Brain microvascular endothelial cell (primary cell): ENCODE measurements at regions not wholly inside any gene's neighbourhood (a gene's known extent, or its start where the extent isn't known, plus 50 kb on each side); places are given as distances from the start of the nearest gene placed in this dataset.

Experiments
- DNase-seq: peaks from one replicate; pipeline ENCODE4 v3.0.0-alpha.2; 2020
- H3K27ac ChIP-seq: fragments of 250-450 bp; sonication (Bioruptor Pico); 2 replicates; pipeline ENCODE4 v1.5.1; 2020; ENCODE audit warnings: mild to moderate bottlenecking, moderate library complexity
- H3K27me3 ChIP-seq: fragments of 250-450 bp; sonication (Bioruptor Pico); replicated peaks from 2 replicates; pipeline ENCODE4 v1.5.1; 2020; ENCODE audit warnings: mild to moderate bottlenecking
- H3K36me3 ChIP-seq: fragments of 250-450 bp; sonication (Bioruptor Pico); replicated peaks from 2 replicates; pipeline ENCODE4 v1.5.1; 2020; ENCODE audit warnings: mild to moderate bottlenecking
- H3K4me3 ChIP-seq: 2 replicates; pipeline ENCODE4 v1.5.1; 2011; ENCODE audit warnings: low read depth, mild to moderate bottlenecking, control low read depth, low read length, moderate library complexity
- in situ Hi-C: cut with HindIII; loops from 2 replicates; pipeline ENCODE4 v1.10.0; 2017; ENCODE audit warnings: low sequenced_read_pairs, low pct_ligation_motif_present
- TF ChIP-seq, protein P1 (sequence below): IDR thresholded peaks from 2 replicates; pipeline ENCODE4 v1.5.1; 2011; ENCODE audit warnings: low read depth, mild to moderate bottlenecking, moderate library complexity, low read length, control low read depth, inconsistent platforms; ENCODE audit errors: missing control alignments

DNA sequence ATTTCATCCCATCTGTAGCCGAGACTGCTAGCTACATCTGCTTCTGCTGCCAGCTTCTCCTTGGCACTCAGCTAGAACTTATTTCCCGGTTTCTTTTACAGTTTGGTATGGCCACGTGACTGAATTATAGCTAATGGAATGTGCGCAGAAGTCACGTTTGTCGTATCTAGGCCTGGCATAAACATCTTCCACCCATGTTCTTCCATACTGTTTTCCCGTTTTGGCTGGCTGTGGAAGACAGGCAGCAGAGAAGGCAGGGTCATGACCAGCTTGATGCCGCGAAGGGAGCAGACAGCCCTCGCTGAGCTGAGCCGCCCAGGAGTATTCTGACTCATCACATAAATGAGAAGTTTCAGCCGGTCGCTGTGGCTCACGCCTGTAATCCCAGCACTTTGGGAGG, 186.7 kb downstream of the RFC3 start:
- Histone ChIP-seq H3K36me3 (no peaks in the 10 kb centered on the region), H3K4me3 (no peak overlapping the region), H3K27ac (no peak overlapping the region), H3K27me3 (no peaks in the 10 kb centered on the region)
- no peak for DNase-seq
- TF ChIP-seq, protein P1, sequence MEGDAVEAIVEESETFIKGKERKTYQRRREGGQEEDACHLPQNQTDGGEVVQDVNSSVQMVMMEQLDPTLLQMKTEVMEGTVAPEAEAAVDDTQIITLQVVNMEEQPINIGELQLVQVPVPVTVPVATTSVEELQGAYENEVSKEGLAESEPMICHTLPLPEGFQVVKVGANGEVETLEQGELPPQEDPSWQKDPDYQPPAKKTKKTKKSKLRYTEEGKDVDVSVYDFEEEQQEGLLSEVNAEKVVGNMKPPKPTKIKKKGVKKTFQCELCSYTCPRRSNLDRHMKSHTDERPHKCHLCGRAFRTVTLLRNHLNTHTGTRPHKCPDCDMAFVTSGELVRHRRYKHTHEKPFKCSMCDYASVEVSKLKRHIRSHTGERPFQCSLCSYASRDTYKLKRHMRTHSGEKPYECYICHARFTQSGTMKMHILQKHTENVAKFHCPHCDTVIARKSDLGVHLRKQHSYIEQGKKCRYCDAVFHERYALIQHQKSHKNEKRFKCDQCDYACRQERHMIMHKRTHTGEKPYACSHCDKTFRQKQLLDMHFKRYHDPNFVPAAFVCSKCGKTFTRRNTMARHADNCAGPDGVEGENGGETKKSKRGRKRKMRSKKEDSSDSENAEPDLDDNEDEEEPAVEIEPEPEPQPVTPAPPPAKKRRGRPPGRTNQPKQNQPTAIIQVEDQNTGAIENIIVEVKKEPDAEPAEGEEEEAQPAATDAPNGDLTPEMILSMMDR: no peak
- in situ Hi-C loops: no loop called here

DNA sequence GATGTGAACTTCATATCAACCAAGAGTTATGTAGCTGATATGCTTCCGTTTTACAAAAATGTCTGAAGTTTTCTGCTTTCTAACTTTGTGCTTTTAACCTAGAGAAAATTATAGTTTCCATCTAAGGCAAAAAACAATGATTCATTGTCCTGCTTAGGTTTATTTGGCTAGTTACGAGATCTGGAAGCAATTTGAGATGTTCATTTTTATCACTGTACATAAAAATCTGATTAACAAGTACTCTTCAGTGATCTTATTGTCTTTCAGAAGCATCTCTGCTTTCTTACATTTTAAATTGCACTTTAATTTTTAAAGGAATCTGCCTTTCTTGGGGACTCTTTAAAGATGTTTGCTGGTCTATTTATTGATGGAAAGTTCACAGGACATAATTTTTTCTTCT, 188.1 kb downstream of the RFC3 start:
- in situ Hi-C loops: no loop called here
- no peak overlapping the region for H3K27ac ChIP-seq
- no peak for DNase-seq
- no peaks in the 10 kb centered on the region for H3K36me3 ChIP-seq
- no peaks in the 10 kb centered on the region for H3K27me3 ChIP-seq
- TF ChIP-seq, protein P1: no peak
- H3K4me3 ChIP-seq: no peak overlapping the region

DNA sequence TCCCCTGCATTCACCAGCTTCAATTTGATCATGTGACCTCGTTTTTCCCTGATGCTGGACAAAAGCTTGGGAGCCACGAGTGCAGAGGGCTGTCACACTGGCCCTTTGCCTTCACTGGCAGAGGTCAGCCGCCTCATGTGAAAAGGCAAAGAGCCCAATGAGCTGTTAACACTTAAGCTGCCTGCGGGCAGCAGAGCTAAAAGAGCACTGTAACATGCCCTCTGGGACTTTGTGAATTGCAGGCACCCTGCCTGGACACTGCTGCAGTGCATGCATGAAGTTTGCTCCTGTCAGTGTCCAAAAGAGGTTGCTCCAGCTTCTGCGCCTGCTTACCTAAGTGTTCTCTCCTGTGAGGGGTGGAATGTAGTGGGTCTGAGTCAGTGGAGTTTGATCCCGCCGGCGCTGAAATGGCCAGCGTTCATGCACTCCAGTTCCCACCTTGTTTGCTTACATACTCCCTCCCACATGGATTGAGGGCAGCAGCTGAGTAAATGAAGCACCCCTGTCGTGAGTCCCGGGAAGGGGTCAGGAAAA, 193.7 kb downstream of the RFC3 start:
- no peaks in the 10 kb centered on the region for H3K36me3 ChIP-seq
- in situ Hi-C loops: no loop called here

DNA sequence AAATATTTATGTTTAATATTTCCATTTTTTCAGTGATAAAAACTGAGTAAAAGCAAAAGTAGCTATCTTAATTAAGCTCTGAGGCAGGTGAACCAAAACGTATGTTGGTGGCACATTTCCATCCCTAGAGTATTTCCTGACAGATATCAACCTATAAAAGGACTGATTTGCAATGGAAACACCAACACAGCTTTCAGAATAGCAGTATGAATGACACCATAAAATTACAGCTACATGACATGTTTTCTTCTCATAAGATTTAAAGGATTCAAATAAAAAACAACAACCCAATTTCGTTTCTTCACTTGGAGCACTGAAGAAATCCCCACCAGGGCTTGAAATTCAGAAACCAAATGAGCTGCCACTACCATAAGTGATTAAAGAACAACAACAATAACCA, 194.4 kb downstream of the RFC3 start:
- Histone ChIP-seq H3K27me3 (no peaks in the 10 kb centered on the region), H3K4me3 (no peak overlapping the region), H3K27ac (no peak overlapping the region), H3K36me3 (no peaks in the 10 kb centered on the region)
- TF ChIP-seq, protein P1: no peak
- no peak for DNase-seq
- in situ Hi-C loops: no loop called here

More for the DNA sequence above, 193.7 kb downstream of the RFC3 start:
- Histone ChIP-seq H3K27ac (no peak overlapping the region), H3K27me3 (no peaks in the 10 kb centered on the region), H3K4me3 (no peak overlapping the region)
- TF ChIP-seq, protein P1: no peak
- no peak for DNase-seq

DNA sequence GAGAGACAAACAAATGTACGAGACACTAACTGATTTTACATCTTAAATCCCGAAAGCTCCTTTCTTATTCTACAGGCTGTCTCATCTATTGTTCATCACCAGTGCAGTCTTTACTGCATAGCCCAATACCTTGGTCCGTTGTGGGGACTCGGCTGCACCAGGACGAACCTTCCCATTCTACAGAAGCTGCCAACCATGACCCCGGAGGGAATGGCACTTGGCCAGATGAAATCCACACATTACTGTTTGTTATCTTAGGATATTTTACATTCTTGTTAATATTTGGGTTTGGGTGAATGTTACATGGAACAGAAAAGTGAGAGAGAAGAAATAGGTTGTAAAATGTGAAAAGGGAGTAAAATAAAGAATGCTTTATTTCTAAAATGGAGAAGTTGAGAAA, 195.1 kb downstream of the RFC3 start:
- in situ Hi-C loops: no loop called here
- no peak overlapping the region for H3K27ac ChIP-seq
- no peak for DNase-seq
- no peaks in the 10 kb centered on the region for H3K36me3 ChIP-seq
- H3K4me3 ChIP-seq: no peak overlapping the region
- H3K27me3 ChIP-seq: no peaks in the 10 kb centered on the region
- TF ChIP-seq, protein P1: no peak

DNA sequence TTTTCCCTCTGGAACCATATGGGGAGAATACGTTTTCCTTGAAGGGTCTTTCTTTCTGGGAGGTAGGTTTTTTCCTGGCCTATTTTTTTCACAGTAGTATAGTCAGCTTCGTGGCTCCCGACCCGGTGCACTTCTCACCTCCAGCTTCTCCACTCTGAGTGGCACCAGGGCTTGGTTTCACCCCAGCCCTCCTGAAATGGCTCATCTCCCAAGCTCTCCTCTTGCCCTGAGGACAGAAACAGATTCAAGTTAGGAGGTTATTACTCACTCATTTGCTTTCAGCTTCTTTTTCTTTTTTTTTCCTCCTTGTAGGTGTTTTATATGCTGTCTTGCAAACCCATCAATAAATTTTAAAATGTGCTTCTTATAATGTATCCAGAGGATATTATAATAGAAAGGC, 199.3 kb downstream of the RFC3 start:
- no peaks in the 10 kb centered on the region for H3K27me3 ChIP-seq
- no peak overlapping the region for H3K27ac ChIP-seq
- in situ Hi-C loops: no loop called here
- DNase-seq: no peak
- no peaks in the 10 kb centered on the region for H3K36me3 ChIP-seq
- no peak overlapping the region for H3K4me3 ChIP-seq
- TF ChIP-seq, protein P1: no peak
